A673 (cell line): ENCODE measurements at regions not wholly inside any gene's neighbourhood (a gene's known extent, or its start where the extent isn't known, plus 50 kb on each side); places are given as distances from the start of the nearest gene placed in this dataset.
"Not testable (repeated sequence)": the region's sequence is repeated elsewhere in the genome, so short reads cannot be mapped to it uniquely, and the experiment has no call there.

Source experiments
- BruUV-seq: library from RNA; stranded (reverse); fragments of 400-500 nt; replicated peaks from 2 replicates; lab custom pipeline; 2021; lab: Mats Ljungman, UMichigan
- CTCF ChIA-PET: fragments of 300-600 bp; sonication (Branson Sonifier 250); formaldehyde crosslinking; loops from one replicate; lab custom pipeline; 2022; ENCODE audit warnings: antibody characterized with exemption; lab: Charles Lee
- POLR2A ChIA-PET: fragments of 300-600 bp; sonication (Branson Sonifier 250); formaldehyde crosslinking; loops from one replicate; lab custom pipeline; 2022; ENCODE audit warnings: antibody characterized with exemption; ENCODE audit not compliant: low non-redundant PET; lab: Charles Lee
- DNase-seq: peaks from one replicate; pipeline ENCODE4 v3.0.0-alpha.2; 2015; ENCODE audit warnings: low spot score
- H3K27ac ChIP-seq: fragments of 200-600 bp; sonication (generic); 2 replicates; pipeline ENCODE4 v1.5.1; 2016; ENCODE audit warnings: mixed run types, low read depth, mild to moderate bottlenecking, mixed read lengths, antibody characterized with exemption, low read length; ENCODE audit not compliant: poor library complexity, severe bottlenecking
- H3K27me3 ChIP-seq: fragments of 200-600 bp; sonication (generic); replicated peaks from 2 replicates; pipeline ENCODE4 v1.6.1; 2017; ENCODE audit warnings: mixed run types, low read depth, mild to moderate bottlenecking, mixed read lengths, antibody characterized with exemption, low read length; ENCODE audit not compliant: insufficient read depth, poor library complexity
- H3K36me3 ChIP-seq: fragments of 200-600 bp; sonication (generic); 2 replicates; pipeline ENCODE4 v1.6.1; 2016; ENCODE audit warnings: mixed run types, mild to moderate bottlenecking, mixed read lengths, antibody characterized with exemption, low read length; ENCODE audit not compliant: insufficient read depth, poor library complexity, severe bottlenecking
- H3K4me1 ChIP-seq: fragments of 200-600 bp; sonication (generic); 2 replicates; pipeline ENCODE4 v1.6.1; 2017; ENCODE audit warnings: mixed run types, mild to moderate bottlenecking, mixed read lengths, antibody characterized with exemption, low read length; ENCODE audit not compliant: insufficient read depth, poor library complexity, severe bottlenecking
- H3K4me3 ChIP-seq: fragments of 200-600 bp; sonication (generic); 2 replicates; pipeline ENCODE4 v1.5.1; 2016; ENCODE audit warnings: low read depth, mixed run types, mild to moderate bottlenecking, mixed read lengths, low read length; ENCODE audit not compliant: poor library complexity, severe bottlenecking
- H3K9me3 ChIP-seq: fragments of 200-600 bp; sonication (generic); 2 replicates; pipeline ENCODE4 v1.6.1; 2016; ENCODE audit warnings: mixed run types, low read depth, mild to moderate bottlenecking, mixed read lengths, antibody characterized with exemption, low read length; ENCODE audit not compliant: poor library complexity, severe bottlenecking
- intact Hi-C: fragments of 100-400 bp; cut with micrococcal nuclease; formaldehyde crosslinking; loops from one replicate; pipeline ENCODE4 v1.10.0; 2022; ENCODE audit not compliant: unreplicated experiment

DNA sequence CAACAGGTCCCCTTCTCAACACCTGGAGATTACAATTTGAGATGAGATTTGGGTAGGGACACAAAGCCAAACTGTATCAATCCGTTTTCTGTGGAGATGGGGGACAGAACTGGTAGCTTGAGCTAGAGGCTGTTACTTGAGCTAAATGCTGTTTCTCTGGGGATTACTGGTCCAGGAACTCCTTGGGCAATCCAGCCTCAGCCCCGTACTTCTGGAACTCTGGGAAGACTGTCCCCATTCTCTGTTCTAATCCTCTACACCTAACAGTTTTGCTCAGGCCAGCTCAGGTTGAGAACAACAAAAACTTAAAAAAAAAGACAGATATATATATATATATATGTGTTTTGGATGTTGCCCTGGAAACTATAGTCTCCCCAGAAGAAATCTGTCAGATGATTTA, 255.0 kb downstream of the GOLGA6L6 start:
- H3K27ac ChIP-seq, H3K36me3 ChIP-seq, H3K4me1 ChIP-seq, POLR2A ChIA-PET, DNase-seq, H3K4me3 ChIP-seq, H3K27me3 ChIP-seq, CTCF ChIA-PET, intact Hi-C loops, BruUV-seq: not testable (repeated sequence)
- H3K9me3 ChIP-seq: peaks cover 70% of the 10 kb centered on the region

DNA sequence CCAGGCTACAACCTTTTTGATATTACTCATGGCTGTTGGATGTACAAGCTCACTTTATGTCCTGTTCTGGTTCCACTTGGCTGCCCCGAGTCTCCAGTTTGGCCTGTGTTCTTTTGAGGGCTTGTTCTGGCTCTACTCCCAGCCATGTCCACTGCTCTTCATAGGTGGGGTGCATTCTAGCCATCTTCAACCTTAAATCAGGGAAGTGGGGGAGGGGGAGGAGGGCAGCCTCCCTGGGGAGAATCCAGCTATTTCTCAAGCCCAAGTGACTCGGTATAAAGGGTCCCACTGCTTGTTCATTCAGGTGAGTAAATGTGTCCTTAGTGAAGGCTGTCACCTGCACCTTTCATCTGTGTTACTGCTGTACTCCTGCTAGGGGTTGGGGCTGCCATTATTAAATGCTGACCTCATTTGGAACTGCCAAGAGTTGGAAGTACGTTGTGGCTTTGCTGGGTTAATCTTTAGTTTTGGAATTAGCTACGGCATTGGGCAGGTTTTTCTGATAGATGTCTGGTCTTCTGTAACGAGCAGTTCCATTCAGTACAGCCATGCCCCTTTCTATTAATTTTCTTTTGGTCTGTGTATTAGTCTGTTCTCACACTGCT, 255.8 kb downstream of the GOLGA6L6 start:
- H3K4me3 ChIP-seq, H3K4me1 ChIP-seq, DNase-seq, intact Hi-C loops, BruUV-seq, H3K36me3 ChIP-seq, H3K27me3 ChIP-seq, POLR2A ChIA-PET, H3K27ac ChIP-seq, CTCF ChIA-PET: not testable (repeated sequence)
- peaks cover 72% of the 10 kb centered on the region for H3K9me3 ChIP-seq

DNA sequence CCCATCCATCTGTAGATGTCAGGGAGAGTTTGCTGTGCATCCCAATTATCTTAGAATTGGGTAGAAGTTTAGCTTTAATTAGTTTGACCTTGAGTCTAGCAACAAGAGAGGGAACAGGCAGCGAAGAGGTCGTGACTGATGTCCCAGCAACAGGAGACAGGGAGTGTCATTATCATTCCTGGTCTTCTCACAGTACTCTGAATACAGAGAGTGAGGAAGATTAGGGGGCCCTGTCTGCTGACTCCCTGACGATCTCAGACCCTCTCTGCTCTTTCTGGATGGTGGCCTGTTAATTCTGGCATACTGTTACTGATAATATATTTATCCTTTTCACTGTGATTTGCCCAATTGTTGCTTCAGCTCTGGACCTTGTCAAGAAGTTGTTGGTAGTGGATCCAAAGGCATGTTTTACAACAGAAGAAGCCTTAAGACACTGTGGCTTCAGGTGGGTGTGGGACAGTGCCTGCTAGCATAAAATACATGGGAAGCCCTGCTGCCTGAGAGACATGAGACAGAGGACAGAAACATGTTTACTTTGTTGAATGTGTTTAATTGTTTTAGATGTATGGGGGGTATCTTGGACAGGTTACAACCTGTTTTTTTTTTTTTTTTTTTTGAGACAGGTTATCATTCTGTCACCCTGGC, 256.6 kb downstream of the GOLGA6L6 start:
- H3K27ac ChIP-seq, H3K36me3 ChIP-seq, POLR2A ChIA-PET, CTCF ChIA-PET, H3K4me1 ChIP-seq, intact Hi-C loops, H3K27me3 ChIP-seq, H3K4me3 ChIP-seq, BruUV-seq, DNase-seq: not testable (repeated sequence)
- peaks cover 73% of the 10 kb centered on the region for H3K9me3 ChIP-seq

DNA sequence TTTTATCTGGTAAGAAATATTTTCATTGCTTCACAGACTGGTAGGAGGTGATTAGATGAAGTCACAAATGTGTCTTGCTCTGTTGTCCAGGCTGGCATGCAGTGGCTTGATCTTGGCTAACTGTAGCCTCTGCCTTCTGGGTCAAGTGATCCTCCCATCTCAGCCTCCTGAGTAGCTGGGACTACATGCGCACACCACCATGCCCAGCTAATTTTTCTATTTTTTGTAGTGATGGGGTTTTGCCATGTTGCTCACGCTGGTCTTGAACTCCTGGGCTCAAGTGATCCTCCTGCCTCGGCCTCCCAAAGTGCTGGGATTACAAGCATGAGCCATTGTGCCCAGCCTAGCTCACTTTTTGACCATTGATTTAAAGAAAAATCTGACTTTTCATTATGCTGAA, 257.9 kb downstream of the GOLGA6L6 start:
- H3K27me3 ChIP-seq, H3K4me3 ChIP-seq, H3K27ac ChIP-seq, DNase-seq, intact Hi-C loops, BruUV-seq, CTCF ChIA-PET, H3K4me1 ChIP-seq, POLR2A ChIA-PET, H3K36me3 ChIP-seq: not testable (repeated sequence)
- peaks cover 75% of the 10 kb centered on the region for H3K9me3 ChIP-seq

DNA sequence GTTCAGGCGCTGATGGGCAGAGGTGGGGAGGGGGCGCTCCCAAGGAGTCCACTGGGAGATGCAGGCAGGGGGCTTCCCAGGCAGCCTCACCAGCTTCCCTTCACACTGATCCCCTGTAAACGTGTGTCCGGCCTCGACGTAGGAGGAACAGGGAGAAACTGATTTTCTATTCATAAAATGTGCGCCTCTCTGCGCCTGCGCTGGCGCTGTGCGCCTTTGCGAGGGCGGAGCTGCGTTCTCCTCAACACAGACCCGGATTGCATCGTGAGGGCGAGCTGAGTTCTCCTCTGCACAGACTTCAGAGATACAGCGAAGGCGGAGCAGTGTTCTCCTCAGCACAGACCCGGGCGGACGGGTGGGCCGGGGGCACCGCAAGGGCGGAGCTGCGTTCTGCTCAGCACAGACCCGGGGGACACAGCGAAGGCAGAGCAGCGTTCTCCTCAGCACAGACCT, 259.1 kb downstream of the GOLGA6L6 start:
- H3K27me3 ChIP-seq, H3K4me3 ChIP-seq, DNase-seq, CTCF ChIA-PET, H3K4me1 ChIP-seq, H3K27ac ChIP-seq, POLR2A ChIA-PET, intact Hi-C loops, BruUV-seq, H3K36me3 ChIP-seq: not testable (repeated sequence)
- peaks cover 81% of the 10 kb centered on the region for H3K9me3 ChIP-seq

DNA sequence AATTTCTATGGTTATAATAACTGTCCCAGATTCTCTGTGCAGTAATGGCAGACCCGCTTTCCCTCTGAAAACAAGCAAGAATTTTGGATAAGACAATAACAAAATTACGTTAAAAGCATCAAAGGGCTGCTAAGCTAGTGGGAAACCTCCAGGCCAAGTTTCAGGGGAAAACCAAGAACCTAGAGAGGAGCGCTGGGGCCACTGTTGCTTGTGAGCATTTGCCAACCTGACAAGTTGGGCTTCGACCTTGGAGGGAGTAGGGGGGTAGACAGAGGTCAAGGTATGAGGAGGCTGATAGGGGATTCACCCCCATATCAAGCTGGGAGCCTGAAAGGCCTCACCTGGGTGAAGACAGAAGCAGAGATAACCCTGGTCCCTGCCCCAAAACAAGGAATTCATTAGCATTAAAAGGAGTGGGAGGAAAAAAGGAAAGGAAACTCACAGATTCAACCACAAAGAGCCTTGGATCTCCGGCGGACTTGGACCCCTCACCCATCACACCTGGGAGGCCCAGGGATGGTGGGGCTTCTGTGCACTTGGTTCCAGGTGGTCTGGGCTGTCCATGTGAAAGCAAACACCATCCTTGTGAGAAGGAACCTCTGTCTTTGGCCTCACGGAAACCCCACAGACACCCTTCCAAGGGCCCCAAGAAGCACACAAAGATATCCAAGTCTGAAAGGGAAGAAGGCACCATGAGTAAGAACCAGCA, 259.9 kb downstream of the GOLGA6L6 start:
- H3K27ac ChIP-seq, H3K4me1 ChIP-seq, POLR2A ChIA-PET, CTCF ChIA-PET, H3K27me3 ChIP-seq, DNase-seq, BruUV-seq, H3K4me3 ChIP-seq, H3K36me3 ChIP-seq: not testable (repeated sequence)
- intact Hi-C loops: loop anchor here (2.0 kb wide), 1 partner anchor 19 kb away; no protein-coding TSS in a partner anchor
- H3K9me3 ChIP-seq: peaks cover 86% of the 10 kb centered on the region
